ENCODE measurements at regions not wholly inside any gene's neighbourhood (a gene's known extent, or its start where the extent isn't known, plus 50 kb on each side); places are given as distances from the start of the nearest gene placed in this dataset.

GRCh38 chr1:108033550-108033951, 68.6 kb upstream of the VAV3 start:
- TF ChIP-seq EZH2phosphoT487 (conservative IDR thresholded peaks at IDR 0.05; ENCODE audit: low read length) = no peak
- TF ChIP-seq CTCF (IDR thresholded peaks at IDR 0.05; ENCODE audit: insufficient read depth, low read length, poor library complexity, severe bottlenecking) = no peak
